ENCODE measurements at regions not wholly inside any gene's neighbourhood (a gene's known extent, or its start where the extent isn't known, plus 50 kb on each side); places are given as distances from the start of the nearest gene placed in this dataset.

DNA sequence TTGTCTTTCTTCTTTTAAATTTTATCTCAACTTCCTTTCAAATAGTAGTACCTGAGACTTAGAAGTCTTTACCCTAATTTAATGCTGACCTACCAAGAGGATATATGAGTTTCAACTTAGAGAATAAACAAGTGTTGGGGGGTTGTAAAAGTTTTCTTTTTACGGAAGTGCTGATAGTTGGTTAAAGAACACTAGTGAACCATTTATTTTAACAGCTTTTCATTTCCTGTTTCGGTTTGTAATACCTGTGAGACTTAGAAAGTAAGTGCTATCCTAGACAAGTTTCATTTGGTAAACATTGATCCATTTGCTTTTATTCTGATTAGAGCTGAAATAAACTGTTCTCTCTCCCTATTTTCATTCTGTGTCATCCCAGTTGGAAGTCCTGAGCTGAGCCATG lies 683.1 kb upstream of the SORCS1 start:
- DNase-seq = no peak
- Mint-ChIP-seq H3K9me3 (peaks cover 10% of the 10 kb centered on the region), H3K27ac (no peak overlapping the region), H3K27me3 (no peaks in the 10 kb centered on the region), H3K36me3 (no peaks in the 10 kb centered on the region), H3K4me1 (no peaks in the 10 kb centered on the region), H3K4me3 (no peak overlapping the region)

DNA sequence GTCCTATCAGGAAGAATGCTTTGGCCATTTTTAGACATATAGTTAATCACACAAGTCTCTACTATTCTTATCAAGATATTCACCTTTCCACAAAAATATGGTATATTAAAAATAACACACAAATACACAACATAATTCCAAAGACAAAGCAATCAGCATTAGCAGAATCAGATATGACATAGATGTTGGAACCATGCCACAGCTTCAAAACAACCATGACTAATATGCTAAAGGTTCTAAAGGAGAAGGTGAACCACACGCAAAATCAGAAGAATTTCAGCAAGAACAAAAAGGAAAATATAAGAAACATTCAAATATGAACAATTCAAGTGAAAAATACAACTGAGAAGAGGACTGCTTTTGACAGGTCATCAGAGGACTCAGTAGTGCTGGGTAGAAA lies 670.2 kb upstream of the SORCS1 start:
- H3K4me3 Mint-ChIP-seq = no peak overlapping the region
- H3K4me1 Mint-ChIP-seq = no peaks in the 10 kb centered on the region
- no peak for DNase-seq
- no peak overlapping the region for H3K27ac Mint-ChIP-seq
- no peaks in the 10 kb centered on the region for H3K27me3 Mint-ChIP-seq
- peaks cover 5% of the 10 kb centered on the region for H3K9me3 Mint-ChIP-seq
- no peaks in the 10 kb centered on the region for H3K36me3 Mint-ChIP-seq

DNA sequence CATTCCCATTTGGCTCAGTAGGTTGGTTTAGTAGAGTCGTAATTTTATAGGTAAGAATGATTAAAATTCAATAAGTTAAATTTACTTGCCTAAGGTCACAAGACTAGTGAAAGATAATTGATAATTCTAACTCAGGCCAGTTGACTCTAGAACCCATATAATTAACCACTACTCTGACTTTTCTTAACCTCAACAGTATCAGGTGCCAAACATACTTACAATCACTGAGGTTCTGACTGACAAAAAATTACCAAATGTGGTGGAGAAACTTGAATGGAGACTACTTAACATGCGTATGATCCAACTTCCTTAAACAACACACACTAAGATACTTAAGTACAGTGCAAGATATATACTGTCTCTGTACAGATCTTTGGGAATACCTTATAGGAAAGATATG lies 667.3 kb upstream of the SORCS1 start:
- no peak overlapping the region for H3K4me3 Mint-ChIP-seq
- no peaks in the 10 kb centered on the region for H3K36me3 Mint-ChIP-seq
- H3K4me1 Mint-ChIP-seq = no peaks in the 10 kb centered on the region
- H3K27ac Mint-ChIP-seq = no peak overlapping the region
- DNase-seq = no peak
- H3K27me3 Mint-ChIP-seq = no peaks in the 10 kb centered on the region
- H3K9me3 Mint-ChIP-seq = peaks cover 5% of the 10 kb centered on the region

DNA sequence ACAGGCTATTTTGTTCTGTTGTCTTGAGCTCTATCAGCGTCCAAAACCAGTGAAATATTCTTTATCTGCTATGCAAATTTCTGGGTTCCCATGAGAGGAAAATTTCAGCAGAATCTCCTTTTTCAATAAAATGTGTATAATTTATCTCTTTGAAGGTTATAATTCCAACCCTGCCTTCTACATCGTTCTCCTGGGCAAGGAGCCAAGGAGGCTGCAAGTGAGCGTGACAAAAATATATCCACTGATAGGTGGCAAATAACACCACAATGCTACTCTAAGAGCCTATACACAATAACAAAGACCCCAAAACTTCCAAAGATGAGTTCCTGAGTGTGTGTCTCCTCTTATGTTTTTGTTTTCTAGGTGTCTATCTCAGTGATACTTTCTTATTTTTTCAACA lies 664.7 kb upstream of the SORCS1 start:
- DNase-seq = no peak
- no peak overlapping the region for H3K27ac Mint-ChIP-seq
- H3K4me3 Mint-ChIP-seq = no peak overlapping the region
- no peaks in the 10 kb centered on the region for H3K4me1 Mint-ChIP-seq
- H3K36me3 Mint-ChIP-seq = no peaks in the 10 kb centered on the region
- H3K27me3 Mint-ChIP-seq = no peaks in the 10 kb centered on the region
- H3K9me3 Mint-ChIP-seq = peaks cover 4% of the 10 kb centered on the region

DNA sequence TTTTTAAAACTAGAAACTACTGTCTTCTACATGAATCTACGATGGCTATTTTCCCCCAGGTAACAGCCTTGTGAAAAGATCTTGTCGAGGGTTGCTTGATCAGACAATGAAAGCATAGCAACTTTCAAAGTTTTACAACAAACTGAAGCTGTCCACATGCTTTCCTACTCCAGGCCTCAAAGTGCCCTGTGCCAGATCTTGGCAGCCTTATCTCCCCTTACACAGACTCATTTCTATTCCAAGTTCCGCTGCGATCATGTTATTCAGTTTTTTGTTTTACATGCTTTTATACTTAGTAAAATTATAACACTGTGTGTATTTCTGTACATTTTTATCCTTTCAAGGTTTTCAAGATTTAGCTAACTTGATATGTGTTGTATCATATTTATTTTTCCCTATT lies 661.7 kb upstream of the SORCS1 start:
- Mint-ChIP-seq H3K36me3 (no peaks in the 10 kb centered on the region), H3K9me3 (peaks cover 8% of the 10 kb centered on the region), H3K27ac (no peak overlapping the region), H3K4me3 (no peak overlapping the region), H3K27me3 (no peaks in the 10 kb centered on the region), H3K4me1 (no peaks in the 10 kb centered on the region)
- DNase-seq = no peak

DNA sequence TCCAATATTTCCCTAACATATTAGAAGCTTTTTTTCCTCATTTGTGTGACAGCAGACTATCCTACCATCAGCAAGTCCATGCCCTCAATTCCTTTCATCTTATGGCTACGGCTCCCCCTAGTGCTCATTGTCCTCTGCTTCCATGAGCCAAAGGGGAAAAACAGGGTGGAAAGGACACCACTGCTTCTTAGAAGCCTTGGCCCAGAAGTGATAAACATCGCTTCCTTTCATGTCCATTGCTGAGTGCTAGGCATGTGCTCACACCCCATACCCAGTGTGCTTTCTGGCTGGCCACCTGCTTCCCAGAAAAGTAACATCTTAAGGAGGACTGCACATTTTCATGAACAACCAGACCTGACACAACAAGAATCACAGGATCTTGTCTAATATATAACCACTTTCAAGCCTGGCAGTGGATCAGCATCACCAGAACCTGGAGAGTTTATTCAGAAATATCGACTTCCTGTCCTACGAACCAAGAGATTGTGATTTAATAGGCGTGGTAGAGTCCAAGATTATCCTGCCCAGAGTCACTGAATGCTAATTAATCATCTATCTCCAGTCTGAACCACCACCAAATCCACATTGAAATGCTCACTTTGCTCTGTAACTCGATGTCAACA lies 650.5 kb upstream of the SORCS1 start:
- no peaks in the 10 kb centered on the region for H3K36me3 Mint-ChIP-seq
- no peaks in the 10 kb centered on the region for H3K4me1 Mint-ChIP-seq
- no peak overlapping the region for H3K4me3 Mint-ChIP-seq
- DNase-seq = no peak
- no peak overlapping the region for H3K27ac Mint-ChIP-seq
- no peaks in the 10 kb centered on the region for H3K27me3 Mint-ChIP-seq
- peaks cover 1% of the 10 kb centered on the region for H3K9me3 Mint-ChIP-seq

DNA sequence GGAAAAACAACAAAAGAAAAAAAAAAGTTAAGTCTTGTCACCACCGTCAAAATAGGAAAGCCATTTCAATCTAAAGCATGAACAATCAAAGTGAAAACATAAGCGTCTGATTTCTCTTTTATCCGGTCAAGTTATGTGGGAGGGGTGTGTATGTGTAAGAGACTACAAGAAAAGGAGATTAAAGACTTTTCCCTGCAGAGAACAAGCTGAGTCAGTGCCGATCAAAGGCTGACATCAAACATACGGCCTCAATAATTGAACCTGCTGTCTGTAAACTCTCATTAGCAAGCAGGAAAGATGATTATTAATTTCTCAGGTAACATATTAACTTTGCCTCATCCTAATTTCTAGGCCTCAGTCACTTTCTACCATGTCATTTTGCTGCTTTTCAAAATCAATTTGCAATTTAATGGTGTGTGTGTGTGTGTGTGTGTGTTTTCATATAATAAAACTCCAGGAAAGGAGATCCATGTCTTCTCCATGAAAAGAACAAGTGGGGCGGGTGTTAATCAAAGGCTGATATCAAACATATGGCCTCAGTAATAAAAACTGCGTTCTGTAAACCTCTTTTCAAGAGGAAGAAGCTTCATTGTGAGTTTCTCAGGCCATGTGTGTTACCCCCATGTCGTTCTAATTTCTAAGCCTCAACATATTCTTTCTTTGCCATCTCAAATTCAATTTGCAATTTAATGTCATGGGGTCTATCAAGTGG lies 649.1 kb upstream of the SORCS1 start:
- no peaks in the 10 kb centered on the region for H3K27me3 Mint-ChIP-seq
- no peak overlapping the region for H3K27ac Mint-ChIP-seq
- no peaks in the 10 kb centered on the region for H3K36me3 Mint-ChIP-seq
- H3K4me1 Mint-ChIP-seq = no peaks in the 10 kb centered on the region
- no peaks in the 10 kb centered on the region for H3K9me3 Mint-ChIP-seq
- DNase-seq = no peak
- no peak overlapping the region for H3K4me3 Mint-ChIP-seq

DNA sequence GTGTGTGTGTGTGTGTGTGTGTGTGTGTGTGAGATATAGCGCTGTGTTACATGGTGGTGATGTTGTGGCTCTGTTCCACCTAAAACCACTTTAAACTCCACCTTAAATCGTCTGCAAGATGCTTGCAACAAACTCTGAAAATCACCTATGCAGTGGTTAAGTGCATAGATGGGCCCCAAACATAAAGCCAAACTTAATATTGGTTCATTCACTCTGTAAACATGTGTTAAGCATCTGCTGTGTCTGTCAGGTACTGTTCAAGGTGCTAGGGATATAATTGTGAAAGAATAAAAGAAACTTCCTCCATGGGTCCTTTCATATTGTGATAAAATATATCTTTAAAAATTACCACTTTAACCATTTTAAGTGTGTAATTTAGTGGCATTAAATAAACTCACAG lies 645.4 kb upstream of the SORCS1 start:
- DNase-seq = no peak
- Mint-ChIP-seq H3K4me3 (no peak overlapping the region), H3K27ac (no peak overlapping the region), H3K27me3 (no peaks in the 10 kb centered on the region), H3K36me3 (no peaks in the 10 kb centered on the region), H3K9me3 (peaks cover 4% of the 10 kb centered on the region), H3K4me1 (no peaks in the 10 kb centered on the region)

DNA sequence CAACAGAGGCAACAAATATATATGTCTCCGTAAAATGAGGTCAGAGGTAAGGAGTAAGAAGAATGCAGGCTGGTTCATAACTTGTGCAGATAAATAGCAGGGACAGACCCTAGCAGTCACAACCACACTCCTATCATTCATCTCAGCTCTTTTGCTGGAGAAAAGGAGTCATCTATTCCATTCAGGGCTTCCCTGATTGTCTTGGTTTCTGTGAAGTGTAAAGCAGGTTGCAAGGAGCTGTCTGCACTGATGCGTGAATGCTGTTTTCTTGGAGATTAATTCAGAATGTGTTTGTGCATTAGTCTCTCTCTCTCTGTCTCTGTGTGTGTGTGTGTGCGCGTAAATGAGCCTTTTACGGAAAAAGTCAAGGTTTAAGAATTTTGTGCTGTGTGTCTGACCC lies 643.3 kb upstream of the SORCS1 start:
- no peak for DNase-seq
- H3K36me3 Mint-ChIP-seq = no peaks in the 10 kb centered on the region
- H3K27ac Mint-ChIP-seq = no peak overlapping the region
- no peak overlapping the region for H3K4me3 Mint-ChIP-seq
- H3K9me3 Mint-ChIP-seq = peaks cover 4% of the 10 kb centered on the region
- H3K27me3 Mint-ChIP-seq = no peaks in the 10 kb centered on the region
- H3K4me1 Mint-ChIP-seq = no peaks in the 10 kb centered on the region

DNA sequence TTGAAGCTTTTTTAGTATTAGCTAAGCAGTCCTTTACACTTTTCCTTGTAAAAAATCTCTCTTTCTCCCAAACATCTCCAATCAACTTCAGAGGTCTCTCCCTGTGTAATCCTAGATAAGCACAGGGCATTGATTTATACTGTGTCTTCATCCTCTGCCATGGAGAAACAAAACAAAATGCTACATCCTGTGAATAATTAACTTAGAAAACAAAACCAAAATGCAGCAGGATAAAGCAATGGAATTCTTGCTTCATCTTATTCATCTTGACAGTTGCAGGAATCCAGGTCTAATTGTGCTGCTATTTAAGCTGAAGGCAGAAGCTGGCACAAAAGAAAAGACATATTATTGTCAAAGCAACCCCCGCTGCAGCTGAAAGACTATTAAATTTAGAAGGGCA lies 641.5 kb upstream of the SORCS1 start:
- Mint-ChIP-seq H3K9me3 (peaks cover 5% of the 10 kb centered on the region), H3K36me3 (no peaks in the 10 kb centered on the region), H3K4me3 (no peak overlapping the region), H3K4me1 (no peaks in the 10 kb centered on the region), H3K27ac (no peak overlapping the region), H3K27me3 (no peaks in the 10 kb centered on the region)
- DNase-seq = no peak

DNA sequence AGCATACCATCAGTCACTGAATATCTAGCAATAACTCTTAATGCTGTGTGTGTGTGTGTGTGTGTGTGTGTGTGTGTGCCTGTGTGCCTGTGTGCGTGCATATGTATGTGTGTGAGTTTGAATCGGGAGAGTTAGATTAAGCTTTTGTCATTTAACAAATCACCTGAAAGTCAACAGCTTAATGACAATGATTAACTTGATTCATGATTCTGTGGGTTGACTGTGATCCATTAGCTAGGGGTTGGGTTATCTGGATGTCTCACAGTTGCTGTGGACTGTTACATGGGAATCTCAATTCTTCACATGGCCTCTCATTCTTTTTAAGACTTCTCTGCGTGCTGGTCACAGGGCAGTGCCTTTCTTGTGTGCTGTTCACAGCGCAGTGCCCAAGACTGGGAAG lies 639.0 kb upstream of the SORCS1 start:
- no peak for DNase-seq
- H3K4me3 Mint-ChIP-seq = no peak overlapping the region
- H3K9me3 Mint-ChIP-seq = peaks cover 6% of the 10 kb centered on the region
- no peaks in the 10 kb centered on the region for H3K27me3 Mint-ChIP-seq
- H3K4me1 Mint-ChIP-seq = no peaks in the 10 kb centered on the region
- no peaks in the 10 kb centered on the region for H3K36me3 Mint-ChIP-seq
- no peak overlapping the region for H3K27ac Mint-ChIP-seq

DNA sequence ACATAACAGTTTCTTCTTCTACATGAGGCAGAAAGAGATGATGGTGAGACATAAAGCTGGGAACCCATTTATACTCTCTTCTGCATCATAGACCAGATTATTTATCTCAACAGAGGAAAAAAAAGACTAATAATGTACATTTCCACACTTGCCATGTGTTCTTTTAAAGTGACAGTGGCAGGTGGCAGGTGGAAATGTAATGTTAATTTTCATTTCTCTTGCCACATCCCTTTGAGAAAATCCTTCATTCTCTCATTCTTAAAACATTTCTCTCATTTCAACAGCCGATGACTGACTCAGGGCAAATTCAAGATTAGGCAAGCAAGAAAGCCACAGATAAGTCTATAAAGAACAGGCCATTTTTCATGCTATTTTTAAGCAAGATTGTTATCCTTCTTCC lies 635.6 kb upstream of the SORCS1 start:
- H3K27me3 Mint-ChIP-seq = no peaks in the 10 kb centered on the region
- H3K27ac Mint-ChIP-seq = no peak overlapping the region
- H3K9me3 Mint-ChIP-seq = peaks cover 4% of the 10 kb centered on the region
- no peaks in the 10 kb centered on the region for H3K36me3 Mint-ChIP-seq
- DNase-seq = no peak
- H3K4me3 Mint-ChIP-seq = no peak overlapping the region
- H3K4me1 Mint-ChIP-seq = no peaks in the 10 kb centered on the region

DNA sequence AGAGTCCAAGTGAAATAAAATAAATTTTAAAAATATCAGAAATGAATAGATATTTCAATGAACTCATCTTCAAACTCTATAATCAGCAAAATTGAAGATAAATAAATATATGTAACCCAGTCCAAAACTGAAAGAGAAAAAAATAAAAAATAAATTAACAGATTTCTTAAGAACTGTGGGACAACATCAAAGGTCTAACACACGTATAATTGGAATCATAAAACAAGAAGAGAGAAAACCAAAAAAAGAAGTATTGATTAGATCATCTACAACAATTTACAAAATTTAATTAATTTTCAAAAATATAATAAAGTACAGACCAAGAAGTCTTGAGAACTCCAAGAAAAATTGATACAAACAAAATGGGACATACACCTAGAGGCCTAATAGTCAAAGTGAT lies 625.8 kb upstream of the SORCS1 start:
- DNase-seq = no peak
- no peaks in the 10 kb centered on the region for H3K4me1 Mint-ChIP-seq
- H3K27ac Mint-ChIP-seq = no peak overlapping the region
- H3K4me3 Mint-ChIP-seq = no peak overlapping the region
- no peaks in the 10 kb centered on the region for H3K27me3 Mint-ChIP-seq
- peaks cover 11% of the 10 kb centered on the region for H3K9me3 Mint-ChIP-seq
- no peaks in the 10 kb centered on the region for H3K36me3 Mint-ChIP-seq

DNA sequence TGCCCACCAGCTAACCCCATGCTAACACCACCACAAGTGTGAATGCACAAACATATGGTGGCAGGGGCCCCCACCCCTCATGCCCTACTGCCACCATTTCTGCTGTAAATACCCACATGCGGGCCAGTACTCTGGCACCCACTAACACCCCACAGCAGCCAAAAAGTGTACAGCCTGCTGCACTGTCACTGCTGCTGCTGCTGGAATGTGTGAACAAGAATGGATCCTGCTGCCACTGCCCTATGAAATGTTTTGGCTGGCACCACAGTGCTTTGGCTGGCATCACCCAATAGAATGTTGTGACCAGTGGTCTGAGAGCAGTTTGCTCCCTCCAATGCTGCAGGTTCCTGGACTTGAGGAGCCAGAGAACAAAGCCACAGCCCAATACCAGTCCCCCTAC lies 606.6 kb upstream of the SORCS1 start:
- DNase-seq = no peak
- no peak overlapping the region for H3K27ac Mint-ChIP-seq
- no peaks in the 10 kb centered on the region for H3K36me3 Mint-ChIP-seq
- peaks cover 8% of the 10 kb centered on the region for H3K9me3 Mint-ChIP-seq
- H3K4me3 Mint-ChIP-seq = no peak overlapping the region
- H3K27me3 Mint-ChIP-seq = no peaks in the 10 kb centered on the region
- H3K4me1 Mint-ChIP-seq = no peaks in the 10 kb centered on the region

DNA sequence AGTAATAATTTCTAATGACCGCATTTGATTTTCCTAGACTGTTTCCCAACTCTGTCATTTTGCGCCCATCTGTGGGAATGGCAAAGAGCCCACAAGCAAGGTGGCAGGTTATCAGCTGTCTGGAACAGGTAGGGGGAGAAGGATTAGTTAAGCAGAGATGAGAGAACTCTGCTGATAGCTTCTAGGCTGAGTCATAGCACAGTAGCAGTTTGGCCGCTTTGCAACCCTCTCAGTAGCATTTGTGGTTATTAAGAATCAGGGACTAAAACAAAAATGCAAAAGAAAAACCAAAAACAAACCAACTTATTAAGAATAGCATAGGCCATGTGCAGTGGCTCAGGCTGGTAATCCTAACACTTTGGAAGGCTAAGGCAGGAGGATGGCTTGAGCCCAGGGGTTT lies 602.7 kb upstream of the SORCS1 start:
- Mint-ChIP-seq H3K27ac (no peak overlapping the region), H3K36me3 (no peaks in the 10 kb centered on the region), H3K9me3 (peaks cover 2% of the 10 kb centered on the region), H3K4me1 (no peaks in the 10 kb centered on the region), H3K4me3 (no peak overlapping the region), H3K27me3 (no peaks in the 10 kb centered on the region)
- DNase-seq = no peak

DNA sequence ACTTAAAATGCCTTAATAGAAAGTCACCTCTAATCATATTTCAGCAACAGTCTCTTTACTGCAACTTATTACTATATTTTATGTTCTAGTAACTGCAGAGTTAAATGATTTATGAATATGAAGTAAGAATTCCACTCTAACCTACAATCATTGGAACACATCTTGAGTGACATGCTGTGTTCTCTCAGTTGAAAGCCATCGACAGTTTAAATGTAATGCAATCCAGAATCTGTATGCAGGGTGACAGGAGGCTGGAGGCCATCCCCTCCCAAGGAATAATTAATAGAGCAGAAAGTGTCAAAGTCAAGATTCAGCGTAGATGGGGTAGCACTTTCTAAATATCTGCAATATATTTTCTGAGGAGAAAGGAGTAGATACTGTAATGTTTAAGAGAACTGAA lies 590.3 kb upstream of the SORCS1 start:
- no peaks in the 10 kb centered on the region for H3K4me1 Mint-ChIP-seq
- no peak overlapping the region for H3K27ac Mint-ChIP-seq
- no peak for DNase-seq
- no peak overlapping the region for H3K4me3 Mint-ChIP-seq
- H3K36me3 Mint-ChIP-seq = no peaks in the 10 kb centered on the region
- H3K27me3 Mint-ChIP-seq = no peaks in the 10 kb centered on the region
- peaks cover 6% of the 10 kb centered on the region for H3K9me3 Mint-ChIP-seq

Data from activated naive CD8-positive, alpha-beta T cell treated with anti-CD3 and anti-CD28 coated beads for 36 hours (primary cell).